K562 (cell line): ENCODE measurements at regions not wholly inside any gene's neighbourhood (a gene's known extent, or its start where the extent isn't known, plus 50 kb on each side); places are given as distances from the start of the nearest gene placed in this dataset.

Experiments used
- ATAC-seq: fragments of 200-7000 bp; cut with Tn5 transposase; 3 replicates; pipeline ENCODE4 v1.9.1; 2020; ENCODE audit warnings: moderate library complexity
- BruUV-seq: library from RNA; stranded (reverse); fragments of 400-500 nt; replicated peaks from 2 replicates; lab custom pipeline; 2021; lab: Mats Ljungman, UMichigan
- CTCF ChIA-PET: fragments of 300-600 bp; formaldehyde crosslinking; extraction: SDS; loops from one replicate; lab custom pipeline; 2021; ENCODE audit warnings: low intra/inter-chr PET ratio; lab: Yijun Ruan, JAX
- POLR2A ChIA-PET: fragments of 300-600, 350-650 bp; sonication (Branson Sonifier 250); formaldehyde crosslinking; extraction: SDS; loops from one replicate; lab custom pipeline; 2021; ENCODE audit warnings: antibody characterized with exemption, inconsistent platforms; lab: Yijun Ruan, JAX
- DNase-seq, 4 experiments: peaks; one replicate each; pipeline versions ENCODE4 v3.0.0 to v3.0.0-alpha.2; 2011 to 2018; ENCODE audit warnings: low spot score in 3 of 4, mixed read lengths in 3 of 4; ENCODE audit errors: extremely low read depth in 1 of 4
- FAIRE-seq: peaks from 2 replicates; lab custom pipeline; 2011; peaks lifted over from hg19 to GRCh38; lab: Jason Lieb, UNC
- H2AFZ ChIP-seq: 2 replicates; pipeline ENCODE4 v1.6.0; 2011; ENCODE audit warnings: low read depth, low read length, control low read depth, inconsistent platforms
- H3K27ac ChIP-seq: fragments of 200-600 bp; 3 replicates; pipeline ENCODE4 v1.8.0; 2011; ENCODE audit warnings: low read depth, mild to moderate bottlenecking, control low read depth, inconsistent platforms, low read length, moderate library complexity, mixed read lengths; ENCODE audit errors: extremely low read depth
- H3K27me3 ChIP-seq, 2 experiments: fragments of 300-600 bp in 1 of 2; 2 replicates in 1 of 2; 3 replicates in 1 of 2; pipeline versions ENCODE4 v1.6.0 to v1.8.0; 2011; ENCODE audit warnings: inconsistent platforms in 2 of 2, low read length in 2 of 2, mild to moderate bottlenecking in 1 of 2, mixed read lengths in 1 of 2, moderate library complexity in 1 of 2; ENCODE audit not compliant: control insufficient read depth in 2 of 2, insufficient read depth in 2 of 2
- H3K36me3 ChIP-seq: fragments of 300-600 bp; 3 replicates; pipeline ENCODE4 v1.8.0; 2011; ENCODE audit warnings: mild to moderate bottlenecking, low read length, inconsistent platforms; ENCODE audit not compliant: control insufficient read depth, insufficient read depth
- H3K4me1 ChIP-seq, 2 experiments: fragments of 200-600 bp in 1 of 2; replicated peaks in 1 of 2; 2 replicates in 1 of 2; 3 replicates in 1 of 2; pipeline versions ENCODE4 v1.5.1 to v1.8.0; 2011; ENCODE audit warnings: inconsistent platforms in 2 of 2, low read length in 2 of 2, mild to moderate bottlenecking in 1 of 2, mixed read lengths in 1 of 2, moderate library complexity in 1 of 2; ENCODE audit not compliant: control insufficient read depth in 2 of 2, insufficient read depth in 2 of 2
- H3K4me2 ChIP-seq: 2 replicates; pipeline ENCODE4 v1.6.1; 2011; ENCODE audit warnings: low read length, control low read depth, inconsistent platforms, mixed read lengths; ENCODE audit not compliant: insufficient read depth
- H3K4me3 ChIP-seq: fragments of 200-600 bp; sonication (generic), shearing (Covaris generic); 2 replicates; pipeline ENCODE4 v1.5.1; 2016; ENCODE audit warnings: control low read depth, inconsistent platforms
- H3K79me2 ChIP-seq: fragments of 200-600 bp; 3 replicates; pipeline ENCODE4 v1.8.0; 2011; ENCODE audit warnings: low read length, inconsistent platforms; ENCODE audit not compliant: control insufficient read depth, insufficient read depth
- H3K9ac ChIP-seq, 2 experiments: 2 replicates each; pipeline versions ENCODE4 v1.6.0 to v1.6.1; 2011; ENCODE audit warnings: low read depth in 2 of 2, low read length in 2 of 2, control low read depth in 1 of 2, inconsistent platforms in 1 of 2, mild to moderate bottlenecking in 1 of 2, mixed read lengths in 1 of 2; ENCODE audit not compliant: insufficient read depth in 1 of 2
- H3K9me1 ChIP-seq: one replicate; pipeline ENCODE4 v1.6.0; 2011; ENCODE audit warnings: inconsistent platforms, mild to moderate bottlenecking, low read length, moderate library complexity; ENCODE audit not compliant: control insufficient read depth, insufficient read depth
- H3K9me3 ChIP-seq: replicated peaks from 2 replicates; pipeline ENCODE4 v1.5.1; 2011; ENCODE audit warnings: low read depth, low read length, inconsistent platforms; ENCODE audit not compliant: control insufficient read depth, insufficient read depth
- H4K20me1 ChIP-seq: replicated peaks from 2 replicates; pipeline ENCODE4 v1.6.1; 2011; ENCODE audit warnings: low read length, inconsistent platforms, mixed read lengths; ENCODE audit not compliant: control insufficient read depth, insufficient read depth
- HOMEZ ChIP-seq: fragments of 250-450 bp; sonication (Bioruptor Pico); IDR thresholded peaks from 2 replicates; pipeline ENCODE4 v1.4.0; 2020; ENCODE audit warnings: mild to moderate bottlenecking, moderate library complexity
- MEIS2 ChIP-seq: fragments of 450-650 bp; IDR thresholded peaks from 2 replicates; pipeline ENCODE4 v1.6.1; 2014; ENCODE audit warnings: mild to moderate bottlenecking; ENCODE audit not compliant: partially characterized antibody
- RAD51 ChIP-seq: fragments of 450-650 bp; IDR thresholded peaks from 2 replicates; pipeline ENCODE4 v1.7.1; 2016; ENCODE audit warnings: low read depth, mild to moderate bottlenecking, borderline replicate concordance
- TCF15 ChIP-seq: fragments of 250-450 bp; sonication (Bioruptor Pico); IDR thresholded peaks from 2 replicates; pipeline ENCODE4 v1.8.0; 2022; ENCODE audit warnings: moderate library complexity, mild to moderate bottlenecking, inconsistent platforms
- ZNF395 ChIP-seq: fragments of 200-800 bp; sonication (Bioruptor generic); IDR thresholded peaks from 2 replicates; pipeline ENCODE4 v1.6.1; 2017; ENCODE audit warnings: missing genetic modification characterization, missing compliant biosample characterization
- WGBS: fragments of 100-300 bp; shearing (Covaris generic); methylation state at CpG from one replicate; pipeline ENCODE4 v1.1.6; 2016; ENCODE audit warnings: low coverage, mixed read lengths; ENCODE audit not compliant: insufficient coverage; ENCODE audit errors: missing lambda C conversion rate; 5-methylcytosine and 5-hydroxymethylcytosine counted together
- in situ Hi-C: fragments of 300-500 bp; cut with MboI; formaldehyde crosslinking; loops from 4 replicates; pipeline ENCODE4 v1.15.0; 2018; ENCODE audit warnings: inconsistent platforms, mixed read lengths
- intact Hi-C: fragments of 100-400 bp; cut with micrococcal nuclease; formaldehyde crosslinking; loops from 2 replicates; pipeline ENCODE4 v1.14.2; 2022

- H3K9me3 ChIP-seq: peaks cover 4% of the 10 kb centered on the region; the same call in 1 of the 2 replicates
- POLR2A ChIA-PET: no interaction called here
- ATAC-seq (no peak), DNase-seq (no peak)
- H3K4me3 ChIP-seq: no peak overlapping the region
- no peaks in the 10 kb centered on the region for H3K79me2 ChIP-seq
- H3K9me1 ChIP-seq: no peaks in the 10 kb centered on the region
- 0% methylated on average over 5 of the region's 5 CpGs for WGBS
- no peak overlapping the region for H3K4me2 ChIP-seq
- H4K20me1 ChIP-seq: no peaks in the 10 kb centered on the region
- TF ChIP-seq MEIS2 (no peak), HOMEZ (CRISPR knock-in tag) (no peak), ZNF395 (CRISPR knock-in tag) (no peak), TCF15 (CRISPR knock-in tag) (no peak), RAD51 (no peak)
- TF ChIP-seq, all 486 proteins: peak for 0
- H3K36me3 ChIP-seq: no peaks in the 10 kb centered on the region
- H2AFZ ChIP-seq: no peak overlapping the region
- FAIRE-seq: no peak
- in situ Hi-C loops: no loop called here
- no peaks in the 10 kb centered on the region for H3K4me1 ChIP-seq
- no TSS peak for BruUV-seq
- H3K27ac ChIP-seq: no peak overlapping the region
- H3K27me3 ChIP-seq: no peaks in the 10 kb centered on the region
- intact Hi-C loops: no loop called here
- CTCF ChIA-PET: no interaction called here
- no peak overlapping the region for H3K9ac ChIP-seq
These were observed 624.1 kb downstream of the NR2F1-AS1 start for GRCh38 chr5:92956886-92957285.
